MV-4-11 (cell line): ENCODE measurements at regions not wholly inside any gene's neighbourhood (a gene's known extent, or its start where the extent isn't known, plus 50 kb on each side); places are given as distances from the start of the nearest gene placed in this dataset.
A peak's percentile ranks its signal among the peaks of the same experiment; 100 is the strongest.
"Not testable (repeated sequence)": the region's sequence is repeated elsewhere in the genome, so short reads cannot be mapped to it uniquely, and the experiment has no call there.

Experiments
- DNase-seq: peaks from one replicate; lab custom pipeline; 2025; lab: John Stamatoyannopoulos, UW

DNA sequence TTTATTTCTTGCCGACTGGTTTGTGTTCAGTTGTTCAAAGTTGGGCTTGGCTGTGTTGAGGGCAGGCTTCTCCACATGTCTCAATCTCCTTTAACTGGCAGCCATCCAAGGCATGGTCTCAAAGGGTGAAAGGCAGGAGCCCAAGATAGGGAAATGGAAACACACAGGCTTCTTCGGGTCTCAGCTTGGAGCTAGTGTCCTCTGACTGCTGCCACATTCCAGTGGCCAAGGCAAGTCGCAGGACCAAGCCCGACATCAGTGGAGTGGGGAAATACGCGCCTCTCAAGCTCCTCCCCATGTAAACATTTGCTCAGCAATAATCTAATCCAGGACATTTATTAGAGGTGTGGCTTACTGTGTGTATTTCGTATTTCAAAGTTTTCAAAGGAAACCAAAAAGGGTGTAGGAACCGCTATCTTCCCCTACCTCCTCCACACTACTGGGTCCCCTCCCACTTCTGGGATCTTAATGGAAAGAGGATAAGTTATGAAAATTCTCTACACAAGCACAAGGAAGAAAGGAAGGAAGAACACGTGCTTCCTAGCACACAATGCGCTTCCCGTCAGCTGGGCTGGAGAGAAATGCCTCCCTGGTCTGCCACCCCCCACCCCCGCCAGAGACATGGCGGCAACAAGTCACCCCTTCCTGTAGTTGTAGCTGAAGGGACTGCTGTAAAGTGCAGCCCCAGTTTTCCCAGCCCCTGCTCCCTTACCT, 181.7 kb downstream of the FAM43A start:
- peak; percentile 54 for DNase-seq

DNA sequence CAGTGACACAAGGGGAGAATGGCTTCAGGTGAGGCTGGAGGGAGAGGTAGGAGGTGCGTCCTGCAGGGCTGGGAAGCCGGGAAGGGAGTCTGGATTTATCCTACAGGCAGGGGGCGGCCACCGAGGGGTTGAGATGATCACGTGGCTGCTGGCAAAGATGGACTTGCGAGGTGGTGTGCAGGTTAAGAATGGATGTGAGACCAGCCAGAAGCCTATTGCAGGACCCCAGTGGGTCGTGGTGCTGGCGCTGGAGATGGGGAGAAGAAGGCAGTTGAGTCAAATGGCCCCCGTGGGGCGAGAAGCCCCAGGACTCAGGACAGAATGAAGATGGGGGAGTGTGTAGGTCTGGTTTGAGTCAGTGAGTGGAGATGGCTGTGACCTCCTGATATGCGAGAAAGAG, 183.1 kb downstream of the FAM43A start:
- DNase-seq: no peak

DNA sequence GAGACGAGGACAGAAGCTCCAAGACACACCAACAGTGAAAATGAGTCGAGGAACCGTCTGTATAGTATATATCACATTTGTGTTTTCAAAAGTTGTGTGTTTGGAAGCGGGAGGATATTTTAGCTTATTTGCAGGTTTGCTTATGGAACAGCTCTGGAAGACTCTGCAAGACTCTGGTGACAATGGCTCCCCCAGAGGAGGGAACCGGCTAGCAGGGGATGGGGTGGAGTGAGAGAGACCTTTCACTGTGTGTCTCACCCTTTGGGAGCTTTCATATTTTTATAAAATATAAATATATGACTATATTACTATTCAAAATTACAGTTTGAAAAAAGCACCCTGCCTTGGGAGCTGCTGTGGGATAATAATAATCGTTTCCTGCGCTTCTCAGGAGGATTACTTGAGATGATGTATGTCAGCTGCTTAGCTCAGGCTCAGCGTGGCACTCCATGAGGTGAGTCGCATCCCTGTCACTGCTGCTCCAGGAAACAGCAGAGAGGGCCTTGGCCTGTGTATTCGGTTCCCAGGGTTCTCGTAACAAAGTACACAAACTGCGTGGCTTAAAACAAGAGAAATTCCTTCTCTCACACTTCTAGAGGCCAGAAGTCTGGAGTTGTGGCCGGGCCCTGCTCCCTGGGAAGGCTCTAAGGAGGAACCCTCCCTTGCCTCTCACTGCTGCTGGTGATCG, 183.9 kb downstream of the FAM43A start:
- DNase-seq: no peak

DNA sequence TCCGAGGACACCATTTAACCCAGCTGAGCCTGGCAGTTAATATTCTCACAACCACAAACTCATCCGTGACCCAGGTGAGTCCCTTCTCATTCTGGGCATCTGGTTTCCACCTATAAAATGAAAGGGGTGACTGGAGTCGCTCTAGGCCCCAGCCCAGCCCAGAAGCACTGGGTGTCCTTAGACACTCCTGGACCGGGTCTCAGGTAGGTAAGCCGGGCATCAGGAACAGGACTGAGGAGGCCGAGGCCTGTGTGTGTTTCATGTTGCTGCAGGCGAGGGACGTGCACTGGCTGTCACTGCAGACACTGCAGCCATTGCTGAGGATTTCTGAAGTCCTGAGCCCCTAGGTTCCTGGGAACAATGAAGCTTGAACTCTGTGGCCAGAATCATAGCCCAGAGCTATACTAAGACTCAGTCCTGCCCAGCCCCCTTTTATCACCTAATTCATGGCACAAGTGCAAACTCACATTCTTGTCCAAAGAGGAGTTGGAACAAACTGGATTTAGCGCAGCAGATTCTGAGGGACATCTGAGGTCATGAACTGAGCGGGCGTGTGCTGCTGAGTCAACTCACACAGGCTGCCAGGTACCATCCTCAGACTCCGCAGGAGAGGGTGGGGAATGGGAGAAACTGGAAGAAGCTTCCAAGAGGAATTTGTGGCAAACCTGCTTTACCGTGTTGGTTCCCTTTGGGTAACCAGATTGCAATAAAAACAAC, 184.9 kb downstream of the FAM43A start:
- no peak for DNase-seq

DNA sequence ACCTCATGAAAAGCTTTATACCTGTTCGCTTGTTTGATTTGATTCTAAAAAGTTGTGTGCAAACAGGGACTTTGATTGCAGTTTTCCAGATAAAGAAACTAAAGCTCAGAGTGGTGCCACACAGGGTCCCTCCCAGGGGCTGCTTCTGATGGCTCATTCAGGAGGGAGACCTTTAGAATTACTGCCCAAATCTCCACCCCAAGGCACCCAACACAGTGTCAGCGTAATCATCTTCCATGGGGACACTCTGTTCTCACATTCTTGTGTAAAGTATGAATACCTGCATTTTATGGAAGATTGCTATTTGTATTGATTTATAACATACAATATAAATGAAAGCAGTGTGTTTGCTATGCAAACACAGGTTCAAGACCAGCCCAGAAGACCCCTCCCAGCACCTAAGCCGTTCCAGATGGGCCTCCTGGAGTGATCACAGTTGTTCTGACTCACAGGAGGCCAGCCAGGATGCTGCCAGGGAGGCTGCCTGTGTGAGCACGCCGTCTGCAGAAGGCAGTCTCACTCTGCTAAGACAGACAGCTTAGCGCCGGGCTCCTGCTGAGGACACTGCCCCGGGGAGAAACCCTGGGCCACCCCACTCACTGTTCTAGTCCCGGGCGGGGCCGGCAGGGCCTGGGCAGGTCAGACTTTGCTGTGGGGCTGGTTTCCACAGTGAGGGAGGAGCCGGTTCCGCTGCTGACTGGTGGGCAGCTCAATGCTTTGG, 185.6 kb downstream of the FAM43A start:
- DNase-seq: peak; percentile 48

DNA sequence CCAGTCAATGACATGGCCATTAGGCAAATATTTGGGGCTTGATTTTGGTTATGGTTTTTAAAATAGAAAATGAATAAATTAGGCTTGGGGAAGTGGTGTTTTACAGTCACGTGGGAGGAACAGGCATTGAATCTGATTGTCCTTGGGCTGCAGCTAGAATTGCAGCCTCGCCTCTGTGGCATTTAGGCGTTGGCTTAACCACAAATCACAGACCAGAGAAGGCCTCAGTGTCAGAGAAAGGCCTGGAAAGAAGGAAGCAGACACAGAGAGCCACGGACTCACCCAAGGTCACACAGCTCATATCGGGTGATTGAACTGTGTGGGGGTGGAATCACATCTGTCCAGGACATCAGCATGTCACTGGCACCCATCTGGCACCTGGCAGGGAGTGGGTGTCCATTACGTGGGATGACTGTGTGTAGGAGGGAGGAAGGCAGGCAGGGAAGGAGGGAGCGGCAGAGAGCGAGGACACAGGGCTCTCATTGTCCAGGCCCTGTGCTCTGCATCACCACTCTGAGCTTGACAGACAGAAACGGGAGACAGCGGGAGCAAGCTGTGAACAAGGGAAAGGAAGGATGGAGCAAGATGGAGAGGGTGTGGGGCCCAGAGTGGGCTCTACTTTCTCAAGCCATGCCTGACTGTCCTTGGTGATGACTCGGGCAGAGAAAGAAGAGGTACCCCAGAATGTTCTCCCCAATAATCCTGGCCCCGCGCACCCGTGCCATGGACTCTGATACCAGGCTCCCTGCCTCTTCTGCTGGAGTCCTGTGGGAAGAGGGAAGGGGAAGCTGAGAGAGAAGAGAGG, 186.4 kb downstream of the FAM43A start:
- peak; percentile 81 for DNase-seq

DNA sequence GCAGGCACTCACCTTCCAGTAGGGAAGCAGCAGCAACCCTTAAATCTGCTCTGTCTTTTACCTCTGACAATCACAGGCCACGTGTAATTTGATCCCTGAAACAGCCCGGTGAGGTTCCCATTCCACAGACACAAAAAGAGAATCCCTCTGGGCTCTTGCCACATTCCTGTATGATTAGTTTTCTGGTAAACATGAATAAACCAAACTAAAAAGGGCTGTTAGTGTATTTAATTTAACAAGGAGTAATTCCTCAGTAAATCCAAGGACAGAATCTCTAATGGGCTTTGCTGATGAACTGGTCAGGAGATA, 186.9 kb downstream of the FAM43A start:
- DNase-seq: no peak

DNA sequence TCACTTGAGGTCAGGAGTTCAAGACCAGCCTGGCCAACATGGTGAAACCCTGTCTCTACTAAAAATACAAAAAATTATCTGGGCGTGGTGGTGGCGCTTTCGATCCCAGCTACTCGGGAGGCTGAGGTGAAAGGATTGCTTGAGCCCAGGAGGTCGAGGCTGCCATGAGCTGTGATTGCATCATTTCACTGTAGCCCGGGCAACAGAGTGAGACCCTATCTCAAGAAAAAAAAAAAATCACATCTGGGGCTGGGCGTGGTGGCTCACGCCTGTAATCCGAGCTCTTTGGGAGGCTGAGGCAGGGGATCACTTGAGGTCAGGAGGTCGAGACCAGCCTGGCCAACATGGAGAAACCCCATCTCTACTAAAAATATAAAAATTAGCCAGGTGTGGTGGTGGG, 187.8 kb downstream of the FAM43A start:
- not testable (repeated sequence) for DNase-seq

DNA sequence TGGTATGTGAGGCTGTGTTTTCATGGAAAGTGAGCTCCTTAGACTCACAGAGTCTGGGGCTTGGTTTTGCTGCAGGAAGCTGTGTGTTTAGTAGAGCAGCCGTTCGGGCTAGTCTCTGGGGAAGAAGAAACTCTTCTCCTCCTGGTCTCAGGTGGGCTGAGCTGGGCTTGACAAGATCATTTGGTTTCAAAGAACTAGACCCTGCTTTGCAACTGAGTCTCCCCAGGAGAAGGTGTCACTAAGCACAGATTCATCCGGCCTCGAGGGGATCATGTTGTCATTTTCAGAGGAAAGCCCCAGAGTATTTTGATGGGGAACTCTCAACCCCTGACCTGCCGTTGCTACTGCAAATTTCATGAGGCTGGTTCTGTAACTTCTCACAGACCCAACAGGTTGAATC, 188.5 kb downstream of the FAM43A start:
- DNase-seq: no peak

DNA sequence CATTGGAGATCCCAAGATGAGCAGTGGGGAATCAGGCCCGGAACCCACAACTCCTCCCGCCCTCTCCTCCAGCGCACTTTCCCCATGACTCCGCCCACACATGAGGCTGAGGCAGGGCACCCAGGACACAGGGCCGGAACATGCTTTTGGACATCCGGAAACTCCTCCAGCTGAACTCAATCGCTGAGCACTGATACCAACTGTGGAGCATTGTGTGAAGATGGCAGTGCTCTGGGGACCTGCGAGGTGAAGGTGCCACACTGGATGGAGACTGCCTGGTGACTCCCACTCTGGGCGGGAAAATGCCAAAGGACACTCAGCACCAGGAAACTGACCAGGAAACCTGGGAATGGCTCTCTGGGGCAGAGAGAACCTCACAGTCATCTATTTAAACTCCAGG, 189.1 kb downstream of the FAM43A start:
- DNase-seq: no peak

DNA sequence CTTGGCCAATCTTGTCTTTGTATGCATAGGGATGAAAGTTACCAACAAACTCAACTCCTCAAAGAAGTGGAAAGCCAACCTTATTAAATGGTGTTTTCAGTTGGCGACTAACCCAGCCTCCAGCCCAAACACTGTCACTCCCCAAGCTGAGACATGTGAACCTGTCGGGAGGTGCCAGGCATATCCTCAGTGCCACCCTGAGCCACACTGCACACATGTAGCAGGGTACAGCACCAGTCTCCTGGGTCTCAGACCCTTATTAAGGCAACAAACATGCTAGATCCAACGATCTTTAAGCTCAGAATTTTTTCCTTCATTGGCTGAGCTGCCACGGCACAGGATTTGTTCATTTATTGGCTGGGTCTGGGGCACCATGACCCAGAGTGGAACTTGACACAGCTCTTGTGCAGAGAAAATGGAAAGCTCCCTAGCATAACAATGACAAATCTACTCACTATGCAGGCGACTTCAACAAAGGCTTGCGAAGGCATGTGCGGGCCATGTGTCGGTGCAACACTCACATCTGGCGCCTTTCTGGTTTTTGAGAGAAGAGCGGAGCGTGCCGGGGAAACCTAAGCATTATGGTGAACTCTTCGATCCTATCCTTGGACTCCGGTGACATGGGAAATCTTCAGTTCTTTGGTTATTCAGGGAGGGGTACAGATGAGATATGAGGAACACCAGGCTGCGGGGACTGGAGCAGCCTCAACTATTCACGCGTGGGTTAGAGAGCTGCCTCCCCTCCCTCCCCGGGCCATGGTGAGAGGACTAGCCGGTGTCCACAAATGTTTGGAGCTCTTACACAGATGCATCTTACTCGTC, 190.1 kb downstream of the FAM43A start:
- no peak for DNase-seq

DNA sequence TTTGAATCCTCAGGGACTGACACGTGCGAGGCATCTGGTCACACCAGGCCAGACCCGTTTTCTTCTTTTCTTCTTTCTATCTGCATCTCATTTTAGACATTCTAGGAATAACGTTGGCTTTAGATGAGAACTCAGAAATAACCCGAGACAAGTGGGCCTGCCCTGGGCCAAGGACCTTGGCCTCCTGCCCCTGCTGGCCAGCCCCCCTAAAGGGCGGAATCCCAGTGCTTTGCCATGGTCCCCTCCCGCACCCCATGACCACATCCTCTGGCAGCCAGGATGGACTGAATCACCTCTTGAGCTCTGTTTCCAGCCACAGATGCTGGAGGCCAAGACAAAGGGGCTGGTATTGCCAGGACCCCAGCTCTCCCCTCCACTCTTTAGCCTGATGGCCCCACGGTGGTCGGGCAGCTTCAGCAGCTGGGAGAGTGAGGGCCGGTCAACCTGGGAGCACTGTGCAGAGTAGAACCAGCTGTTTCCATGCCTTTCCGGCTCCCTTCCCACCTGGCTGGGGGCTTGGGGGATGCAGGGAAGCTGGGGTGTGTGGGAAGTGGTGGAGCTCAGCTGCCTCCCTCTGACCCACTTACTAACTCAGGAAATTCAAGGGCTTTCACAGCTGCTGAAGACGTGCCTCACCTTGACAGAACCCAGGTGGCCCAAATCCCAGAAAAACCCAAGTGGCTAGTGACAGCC, 190.9 kb downstream of the FAM43A start:
- DNase-seq: no peak

DNA sequence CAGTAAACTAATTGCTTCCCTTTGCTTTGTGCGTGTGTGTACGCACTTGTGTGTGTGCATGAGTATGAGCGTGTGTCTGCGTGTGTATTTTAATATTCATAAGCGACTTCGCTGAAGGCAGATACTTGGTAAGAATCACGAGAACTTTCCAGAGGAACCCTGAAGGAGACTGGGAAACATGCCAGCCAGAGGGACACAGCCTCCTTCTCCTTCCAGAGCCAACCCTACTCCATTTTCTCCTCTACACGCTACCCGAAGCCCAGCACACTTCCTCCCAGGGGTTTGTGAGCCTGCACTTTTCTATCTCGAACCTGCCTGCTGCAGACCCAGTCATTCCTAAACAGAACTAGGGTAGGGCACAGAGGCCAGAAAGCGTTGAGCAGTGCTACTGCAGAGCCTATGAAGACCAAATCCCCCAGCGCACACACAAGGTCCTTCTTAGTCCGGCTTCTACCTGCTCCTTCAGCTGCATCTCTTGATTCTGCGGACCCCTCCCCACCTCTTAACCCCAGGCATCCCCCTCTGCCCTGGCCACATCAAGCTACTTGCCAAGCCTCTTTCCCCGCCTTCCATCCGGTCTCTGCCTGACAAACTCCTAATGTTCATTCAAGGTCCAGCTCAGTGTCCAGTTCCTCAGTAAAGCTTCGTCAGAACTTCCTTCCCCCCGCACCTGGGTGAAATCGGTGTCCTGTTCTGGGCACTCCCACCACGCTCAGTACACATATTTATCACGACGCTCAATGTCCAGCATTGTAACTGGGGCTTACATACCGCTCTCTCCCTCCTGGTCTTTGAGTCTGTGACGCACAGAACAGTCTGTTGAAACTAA, 191.8 kb downstream of the FAM43A start:
- no peak for DNase-seq

DNA sequence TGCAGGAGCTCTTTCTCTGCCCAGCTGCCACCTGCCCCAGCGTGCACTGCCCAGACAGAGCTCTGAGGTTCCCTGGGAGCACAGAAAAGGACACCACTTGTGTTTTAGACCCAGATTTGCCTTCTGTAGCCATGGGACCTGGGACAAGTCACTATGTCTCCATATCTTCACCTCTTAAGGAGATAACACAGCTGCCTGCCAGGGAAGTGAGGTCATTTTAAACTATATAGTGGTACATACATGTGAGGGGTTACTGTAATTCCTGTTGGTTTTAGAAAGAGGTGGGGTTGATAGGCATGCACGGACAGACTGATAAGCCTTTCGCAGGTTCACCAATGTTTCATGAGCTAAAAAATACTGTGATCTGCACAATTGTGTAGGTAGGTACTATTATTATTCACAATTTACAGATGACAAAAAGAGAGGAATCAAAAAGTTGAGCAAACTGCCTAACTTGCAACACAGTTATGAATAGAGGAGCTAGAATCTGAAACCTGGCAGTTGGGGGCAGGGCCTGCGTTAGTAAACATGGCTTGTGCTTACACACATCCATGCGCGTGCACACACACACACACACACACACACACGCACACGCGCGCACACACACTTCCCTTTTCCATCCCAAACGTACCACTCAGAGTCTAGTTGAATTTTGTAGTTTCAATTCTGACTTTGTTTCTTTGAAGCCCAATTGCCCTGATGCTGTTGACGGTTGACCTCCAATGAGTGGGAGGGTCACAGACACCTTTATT, 193.6 kb downstream of the FAM43A start:
- peak; percentile 90 for DNase-seq

DNA sequence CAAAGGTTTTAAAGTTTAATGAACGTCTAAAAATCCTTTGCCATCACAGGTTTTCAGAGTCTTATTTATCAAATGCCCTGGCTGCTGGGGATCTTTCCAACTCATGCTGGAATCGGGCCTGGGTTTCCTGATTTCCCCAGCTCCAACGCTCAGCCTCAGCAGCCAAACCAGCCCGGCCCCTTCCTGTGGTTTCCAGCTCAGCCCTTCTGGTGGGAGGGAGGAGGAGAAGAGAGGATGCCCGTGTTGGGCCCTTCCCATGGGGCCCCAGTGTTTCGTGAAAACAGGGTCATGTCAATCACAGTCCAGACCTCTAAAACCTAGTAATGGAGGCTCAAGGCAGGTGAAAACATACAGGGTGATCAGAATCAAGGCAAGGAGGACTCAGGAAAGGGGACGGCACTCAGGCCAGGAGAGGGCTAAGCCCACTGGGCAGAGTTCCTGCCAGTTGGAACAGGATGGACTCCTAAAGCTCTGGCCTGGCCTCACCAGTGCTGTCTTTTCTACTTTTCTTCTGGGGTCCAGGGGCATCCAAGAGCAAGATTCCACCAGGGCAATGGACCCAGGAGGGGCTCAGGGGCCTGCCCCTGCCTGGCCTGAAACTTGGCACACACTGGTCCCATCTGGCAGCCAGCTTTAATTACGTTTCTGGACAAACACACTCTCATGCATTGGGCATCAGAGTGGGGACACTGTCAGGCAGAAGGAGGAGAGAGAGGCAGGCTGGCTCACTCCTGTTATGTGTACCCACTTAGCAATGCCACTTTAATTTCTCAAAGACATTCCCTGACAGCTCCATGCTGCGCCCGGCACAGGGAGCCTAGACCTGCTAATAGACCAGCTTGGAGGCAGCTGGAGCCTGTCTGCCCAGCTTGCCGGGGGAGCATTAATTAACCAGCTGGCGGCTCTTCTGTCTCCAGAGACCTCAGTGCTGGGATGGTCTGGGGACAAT, 194.6 kb downstream of the FAM43A start:
- DNase-seq: peak; percentile 51

DNA sequence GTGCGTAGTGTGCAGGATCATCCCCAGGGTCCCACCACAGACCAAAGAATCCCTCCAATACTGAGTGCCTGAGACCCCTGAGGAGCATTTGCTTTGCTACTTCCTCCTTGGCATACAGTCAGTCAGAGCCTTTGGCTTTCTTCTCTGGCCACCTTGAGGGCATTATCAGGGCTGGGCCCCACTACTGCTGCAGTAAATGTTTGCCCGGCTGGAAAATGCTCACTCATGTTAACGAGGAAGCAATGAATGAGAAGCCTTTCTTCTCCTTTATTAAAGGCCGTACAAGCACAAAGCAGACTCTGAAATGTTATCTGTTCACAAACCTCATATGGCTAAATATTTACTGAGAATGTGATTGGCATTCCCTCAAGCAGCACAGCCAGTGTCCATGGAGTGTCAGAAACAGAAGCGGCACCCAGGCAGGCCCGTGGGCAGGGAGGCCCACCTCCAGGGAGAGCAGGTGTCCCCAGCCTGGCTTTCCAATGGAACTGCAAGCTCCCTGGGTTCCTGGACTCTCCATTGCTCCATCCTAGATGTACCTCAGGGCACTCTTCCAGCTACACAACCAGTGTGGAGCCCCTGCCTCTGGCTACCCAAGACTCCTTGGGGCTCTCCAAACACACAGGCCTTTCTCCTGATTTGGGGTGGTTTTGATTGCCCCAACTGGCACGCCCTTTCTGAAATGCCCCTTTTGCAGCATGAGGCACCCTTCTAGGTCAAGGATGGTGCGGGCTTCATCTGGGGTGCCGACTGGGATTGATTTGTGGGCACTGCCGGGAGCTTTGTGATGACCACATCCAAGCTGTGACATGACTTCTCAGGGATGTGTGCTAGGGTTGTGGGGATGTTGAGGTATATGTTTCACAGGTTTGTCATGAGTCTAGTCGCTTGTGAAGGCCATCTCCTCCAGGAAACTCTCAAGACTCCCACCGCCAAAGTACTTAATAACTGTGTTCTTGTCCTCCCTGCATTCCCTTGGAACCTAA, 195.6 kb downstream of the FAM43A start:
- DNase-seq: no peak
